NOMO-1 treated with dmso at 0.1 percent for 144 hours (cell line): ENCODE measurements at regions not wholly inside any gene's neighbourhood (a gene's known extent, or its start where the extent isn't known, plus 50 kb on each side); places are given as distances from the start of the nearest gene placed in this dataset.
"Not testable (repeated sequence)": the region's sequence is repeated elsewhere in the genome, so short reads cannot be mapped to it uniquely, and the experiment has no call there.

ENCODE experiments used
- DNase-seq: peaks from one replicate; lab custom pipeline; 2025; ENCODE audit not compliant: unreplicated experiment; lab: John Stamatoyannopoulos, UW

GRCh38 chr6:150764334-150765066 is 101.0 kb upstream of the MTHFD1L start:
- no peak for DNase-seq

GRCh38 chr6:150765067-150765764 is 100.3 kb upstream of the MTHFD1L start:
- no peak for DNase-seq

GRCh38 chr6:150766201-150766997 is 99.1 kb upstream of the MTHFD1L start:
- no peak for DNase-seq

GRCh38 chr6:150767161-150767560 is 98.3 kb upstream of the MTHFD1L start:
- DNase-seq, result no peak

GRCh38 chr6:150767571-150768018 is 97.9 kb upstream of the MTHFD1L start:
- DNase-seq, result no peak

- no peak for DNase-seq
Measured at GRCh38 chr6:150770637-150771036, 94.9 kb upstream of the MTHFD1L start.

- no peak for DNase-seq
Measured at GRCh38 chr6:150773969-150774368, 91.5 kb upstream of the MTHFD1L start.

- DNase-seq, result no peak
Measured at GRCh38 chr6:150775415-150776203, 89.9 kb upstream of the MTHFD1L start.

- DNase-seq, result no peak
Measured at GRCh38 chr6:150777736-150778135, 87.8 kb upstream of the MTHFD1L start.

- DNase-seq, result no peak
Measured at GRCh38 chr6:150783813-150784212, 81.7 kb upstream of the MTHFD1L start.

GRCh38 chr6:150787429-150787828 is 78.1 kb upstream of the MTHFD1L start:
- DNase-seq, result no peak

- DNase-seq, result peak; percentile 32
Measured at GRCh38 chr6:150788089-150788488, 77.4 kb upstream of the MTHFD1L start.

GRCh38 chr6:150789906-150790305 is 75.6 kb upstream of the MTHFD1L start:
- not testable (repeated sequence) for DNase-seq

GRCh38 chr6:150791717-150792116 is 73.8 kb upstream of the MTHFD1L start:
- no peak for DNase-seq

- DNase-seq, result no peak
Measured at GRCh38 chr6:150797949-150798348, 67.6 kb upstream of the MTHFD1L start.

GRCh38 chr6:150799276-150799805 is 66.2 kb upstream of the MTHFD1L start:
- no peak for DNase-seq

- DNase-seq, result no peak
Measured at GRCh38 chr6:150800674-150801314, 64.7 kb upstream of the MTHFD1L start.

GRCh38 chr6:150806790-150807189 is 58.7 kb upstream of the MTHFD1L start:
- no peak for DNase-seq

GRCh38 chr6:150813319-150813992 is 52.0 kb upstream of the MTHFD1L start:
- no peak for DNase-seq

GRCh38 chr6:150813993-150814359 is 51.5 kb upstream of the MTHFD1L start:
- no peak for DNase-seq
